Activated CD8-positive, alpha-beta T cell treated with anti-CD3 and anti-CD28 coated beads for 36 hours (primary cell): ENCODE measurements at regions not wholly inside any gene's neighbourhood (a gene's known extent, or its start where the extent isn't known, plus 50 kb on each side); places are given as distances from the start of the nearest gene placed in this dataset.

ENCODE experiments used
- ATAC-seq: fragments of 200-7000 bp; cut with Tn5 transposase; one replicate; pipeline ENCODE4 v1.10.0; 2021; ENCODE audit warnings: mild to moderate bottlenecking, moderate library complexity
- CTCF ChIA-PET: fragments of 350-600 bp; sonication (Branson Sonifier 250); formaldehyde crosslinking; loops from one replicate; lab custom pipeline; 2021; ENCODE audit warnings: antibody characterized with exemption; lab: Charles Lee
- POLR2A ChIA-PET: fragments of 350-600 bp; sonication (Branson Sonifier 250); formaldehyde crosslinking; loops from one replicate; lab custom pipeline; 2021; ENCODE audit warnings: antibody characterized with exemption; lab: Charles Lee
- DNase-seq: peaks from one replicate; pipeline ENCODE4 v3.0.0-alpha.2; 2020
- H3K27ac Mint-ChIP-seq: one replicate; pipeline ENCODE4 v1.8.0; 2021; ENCODE audit warnings: mild to moderate bottlenecking, mixed read lengths
- H3K27me3 Mint-ChIP-seq: one replicate; pipeline ENCODE4 v1.8.0; 2021; ENCODE audit warnings: mixed read lengths
- H3K36me3 Mint-ChIP-seq: one replicate; pipeline ENCODE4 v1.8.0; 2021; ENCODE audit warnings: low read depth, mixed read lengths
- H3K4me1 Mint-ChIP-seq: one replicate; pipeline ENCODE4 v1.8.0; 2021; ENCODE audit warnings: low read depth, mixed read lengths
- H3K4me3 Mint-ChIP-seq: one replicate; pipeline ENCODE4 v1.8.0; 2021; ENCODE audit warnings: mild to moderate bottlenecking, moderate library complexity, mixed read lengths
- H3K9me3 Mint-ChIP-seq: one replicate; pipeline ENCODE4 v1.8.0; 2021; ENCODE audit warnings: mixed read lengths
- CTCF ChIP-seq: fragments of 200-600 bp; IDR thresholded peaks from one replicate; pipeline ENCODE4 v1.8.0; 2022; ENCODE audit warnings: antibody characterized with exemption, mild to moderate bottlenecking
- intact Hi-C: fragments of 100-400 bp; cut with micrococcal nuclease; formaldehyde crosslinking; loops from one replicate; pipeline ENCODE4 v1.10.0; 2022

- POLR2A ChIA-PET = no interaction called here
- Mint-ChIP-seq H3K27me3 (no peaks in the 10 kb centered on the region), H3K36me3 (no peaks in the 10 kb centered on the region), H3K4me3 (no peak overlapping the region), H3K27ac (no peak overlapping the region), H3K4me1 (no peaks in the 10 kb centered on the region), H3K9me3 (peaks cover 2% of the 10 kb centered on the region)
- ATAC-seq = no peak
- TF ChIP-seq CTCF = no peak
- intact Hi-C loops = no loop called here
- CTCF ChIA-PET = no interaction called here
- no peak for DNase-seq
Measured at GRCh38 chr13:53408847-53409568, 380.4 kb downstream of the OLFM4 start.

GRCh38 chr13:53411463-53411862, 382.9 kb downstream of the OLFM4 start:
- Mint-ChIP-seq H3K4me1 (no peaks in the 10 kb centered on the region), H3K27ac (no peak overlapping the region), H3K36me3 (no peaks in the 10 kb centered on the region), H3K4me3 (no peak overlapping the region), H3K27me3 (no peaks in the 10 kb centered on the region), H3K9me3 (peaks cover 1% of the 10 kb centered on the region)
- no peak for TF ChIP-seq CTCF
- ATAC-seq = no peak
- CTCF ChIA-PET = no interaction called here
- DNase-seq = no peak
- POLR2A ChIA-PET = no interaction called here
- intact Hi-C loops = no loop called here

- intact Hi-C loops = no loop called here
- ATAC-seq = no peak
- ChIA-PET POLR2A (no interaction called here), CTCF (no interaction called here)
- Mint-ChIP-seq H3K27me3 (no peaks in the 10 kb centered on the region), H3K27ac (no peak overlapping the region), H3K4me3 (no peak overlapping the region), H3K4me1 (no peaks in the 10 kb centered on the region), H3K36me3 (no peaks in the 10 kb centered on the region), H3K9me3 (peaks cover 1% of the 10 kb centered on the region)
- no peak for DNase-seq
- TF ChIP-seq CTCF = no peak
Measured at GRCh38 chr13:53415135-53415534, 386.5 kb downstream of the OLFM4 start.

- no peak for ATAC-seq
- CTCF ChIA-PET = no interaction called here
- TF ChIP-seq CTCF = no peak
- Mint-ChIP-seq H3K9me3 (peaks cover 1% of the 10 kb centered on the region), H3K4me1 (no peaks in the 10 kb centered on the region), H3K27me3 (no peaks in the 10 kb centered on the region), H3K27ac (no peak overlapping the region), H3K36me3 (no peaks in the 10 kb centered on the region), H3K4me3 (no peak overlapping the region)
- POLR2A ChIA-PET = no interaction called here
- intact Hi-C loops = no loop called here
- DNase-seq = no peak
Measured at GRCh38 chr13:53417601-53418000, 389.0 kb downstream of the OLFM4 start.

GRCh38 chr13:53422415-53422814, 393.8 kb downstream of the OLFM4 start:
- no peak for TF ChIP-seq CTCF
- CTCF ChIA-PET = interaction anchor here (0.7 kb wide), 1 partner anchor 138 kb away, joined by 3 read pairs; no protein-coding TSS in a partner anchor
- POLR2A ChIA-PET = no interaction called here
- Mint-ChIP-seq H3K27me3 (no peaks in the 10 kb centered on the region), H3K27ac (no peak overlapping the region), H3K36me3 (no peaks in the 10 kb centered on the region), H3K4me3 (no peak overlapping the region), H3K4me1 (no peaks in the 10 kb centered on the region), H3K9me3 (no peaks in the 10 kb centered on the region)
- intact Hi-C loops = no loop called here
- DNase-seq (no peak), ATAC-seq (no peak)
